Neutrophil (primary cell): ENCODE measurements at regions not wholly inside any gene's neighbourhood (a gene's known extent, or its start where the extent isn't known, plus 50 kb on each side); places are given as distances from the start of the nearest gene placed in this dataset.

Experiments used
- H3K27ac ChIP-seq: fragments of 200-600 bp; sonication (generic); 2 replicates; pipeline ENCODE4 v1.5.1; 2016; ENCODE audit warnings: mild to moderate bottlenecking, moderate library complexity
- H3K27me3 ChIP-seq: fragments of 200-600 bp; sonication (generic); 2 replicates; pipeline ENCODE4 v1.6.0; 2016; ENCODE audit warnings: mild to moderate bottlenecking
- H3K36me3 ChIP-seq: fragments of 200-600 bp; sonication (generic); 2 replicates; pipeline ENCODE4 v1.5.1; 2017
- H3K4me1 ChIP-seq, 2 experiments: fragments of 200-600 bp in 1 of 2; sonication (generic) in 1 of 2; 1 replicate in 1 of 2; 2 replicates in 1 of 2; pipeline versions ENCODE4 v1.5.1 to v1.6.1; 2013 to 2016; ENCODE audit warnings: low read depth in 1 of 2, low read length in 1 of 2, mild to moderate bottlenecking in 1 of 2, moderate library complexity in 1 of 2; ENCODE audit not compliant: control insufficient read depth in 1 of 2, insufficient read depth in 1 of 2
- H3K4me3 ChIP-seq, 2 experiments: fragments of 200-600 bp in 1 of 2; sonication (generic) in 1 of 2; 1 replicate in 1 of 2; 2 replicates in 1 of 2; pipeline ENCODE4 v1.5.1; 2013 to 2016; ENCODE audit warnings: low read depth in 1 of 2, low read length in 1 of 2, mild to moderate bottlenecking in 1 of 2, moderate library complexity in 1 of 2
- H3K9me3 ChIP-seq: fragments of 200-600 bp; sonication (generic); 2 replicates; pipeline ENCODE4 v1.5.1; 2016
- TF ChIP-seq, protein P1 (sequence below): fragments of 200-600 bp; sonication (generic); IDR thresholded peaks from 2 replicates; pipeline ENCODE4 v1.5.1; 2016; ENCODE audit warnings: antibody characterized with exemption

DNA sequence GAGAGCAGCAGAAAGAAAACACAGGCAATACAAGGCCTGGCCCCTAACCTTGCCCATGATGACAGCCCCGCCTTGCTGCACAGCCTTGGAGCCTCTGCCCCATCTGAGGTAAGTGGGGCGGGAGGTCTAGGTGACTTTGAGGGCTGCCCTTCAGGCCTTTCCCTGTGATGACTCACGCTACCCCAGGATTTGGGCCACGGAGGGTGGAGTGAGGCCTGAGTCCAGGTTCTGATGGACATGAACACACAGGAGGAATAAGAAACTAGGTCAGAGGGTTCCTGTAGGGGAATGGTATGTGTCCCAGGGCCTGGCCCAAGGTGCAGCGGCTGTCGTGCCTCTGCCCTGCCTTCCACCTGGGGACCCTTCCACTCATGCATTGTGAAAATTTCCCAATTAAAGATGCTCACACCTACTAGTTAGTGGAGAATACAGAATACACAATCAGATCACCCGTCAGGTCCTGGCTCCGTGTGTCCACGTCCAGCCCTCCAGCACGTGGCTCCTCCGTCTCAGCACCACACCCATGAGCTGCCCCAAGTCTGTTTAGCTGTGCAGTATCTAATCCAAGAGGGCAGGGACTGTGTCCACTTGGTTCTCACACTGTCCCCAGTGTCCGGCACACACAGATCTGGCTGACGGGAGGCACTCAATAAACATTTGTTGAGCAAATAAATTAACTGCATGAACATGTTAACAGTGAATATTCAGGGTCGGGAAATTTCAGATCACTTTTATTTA is 111.0 kb downstream of the CHST1 start:
- Histone ChIP-seq H3K27ac (no peak overlapping the region), H3K9me3 (no peaks in the 10 kb centered on the region), H3K36me3 (no peaks in the 10 kb centered on the region), H3K4me3 (no peak overlapping the region), H3K4me1 (no peaks in the 10 kb centered on the region), H3K27me3 (peaks cover 13% of the 10 kb centered on the region)
- TF ChIP-seq, protein P1, sequence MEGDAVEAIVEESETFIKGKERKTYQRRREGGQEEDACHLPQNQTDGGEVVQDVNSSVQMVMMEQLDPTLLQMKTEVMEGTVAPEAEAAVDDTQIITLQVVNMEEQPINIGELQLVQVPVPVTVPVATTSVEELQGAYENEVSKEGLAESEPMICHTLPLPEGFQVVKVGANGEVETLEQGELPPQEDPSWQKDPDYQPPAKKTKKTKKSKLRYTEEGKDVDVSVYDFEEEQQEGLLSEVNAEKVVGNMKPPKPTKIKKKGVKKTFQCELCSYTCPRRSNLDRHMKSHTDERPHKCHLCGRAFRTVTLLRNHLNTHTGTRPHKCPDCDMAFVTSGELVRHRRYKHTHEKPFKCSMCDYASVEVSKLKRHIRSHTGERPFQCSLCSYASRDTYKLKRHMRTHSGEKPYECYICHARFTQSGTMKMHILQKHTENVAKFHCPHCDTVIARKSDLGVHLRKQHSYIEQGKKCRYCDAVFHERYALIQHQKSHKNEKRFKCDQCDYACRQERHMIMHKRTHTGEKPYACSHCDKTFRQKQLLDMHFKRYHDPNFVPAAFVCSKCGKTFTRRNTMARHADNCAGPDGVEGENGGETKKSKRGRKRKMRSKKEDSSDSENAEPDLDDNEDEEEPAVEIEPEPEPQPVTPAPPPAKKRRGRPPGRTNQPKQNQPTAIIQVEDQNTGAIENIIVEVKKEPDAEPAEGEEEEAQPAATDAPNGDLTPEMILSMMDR = no peak

DNA sequence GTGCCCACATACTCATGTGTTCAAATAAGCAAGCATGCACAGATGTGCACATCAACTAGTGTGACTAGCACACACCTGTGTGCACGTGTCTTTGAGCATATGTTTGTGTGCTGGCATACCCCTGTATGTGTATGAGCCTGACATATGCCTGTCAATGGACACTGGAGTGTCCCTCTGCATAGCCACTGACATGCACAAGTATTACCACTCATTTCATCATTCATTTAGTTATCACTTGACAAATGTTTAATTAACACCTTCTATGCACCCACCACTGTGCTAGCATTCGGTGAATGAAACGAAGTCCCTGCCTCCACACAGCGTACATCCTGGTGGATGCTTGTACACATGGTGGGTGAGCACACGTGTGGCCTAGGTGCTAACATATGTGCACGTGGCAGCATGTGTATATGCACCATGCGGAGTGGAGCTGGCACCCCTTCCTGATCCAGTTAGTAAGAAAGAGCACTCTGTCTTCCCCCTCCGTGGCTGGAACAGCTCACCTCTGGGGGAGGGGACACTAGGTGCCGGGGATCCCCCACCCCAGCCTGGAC is 112.0 kb downstream of the CHST1 start:
- Histone ChIP-seq H3K9me3 (no peaks in the 10 kb centered on the region), H3K27me3 (peaks cover 13% of the 10 kb centered on the region), H3K36me3 (no peaks in the 10 kb centered on the region), H3K4me1 (no peaks in the 10 kb centered on the region), H3K27ac (no peak overlapping the region), H3K4me3 (no peak overlapping the region)
- TF ChIP-seq, protein P1 = no peak

DNA sequence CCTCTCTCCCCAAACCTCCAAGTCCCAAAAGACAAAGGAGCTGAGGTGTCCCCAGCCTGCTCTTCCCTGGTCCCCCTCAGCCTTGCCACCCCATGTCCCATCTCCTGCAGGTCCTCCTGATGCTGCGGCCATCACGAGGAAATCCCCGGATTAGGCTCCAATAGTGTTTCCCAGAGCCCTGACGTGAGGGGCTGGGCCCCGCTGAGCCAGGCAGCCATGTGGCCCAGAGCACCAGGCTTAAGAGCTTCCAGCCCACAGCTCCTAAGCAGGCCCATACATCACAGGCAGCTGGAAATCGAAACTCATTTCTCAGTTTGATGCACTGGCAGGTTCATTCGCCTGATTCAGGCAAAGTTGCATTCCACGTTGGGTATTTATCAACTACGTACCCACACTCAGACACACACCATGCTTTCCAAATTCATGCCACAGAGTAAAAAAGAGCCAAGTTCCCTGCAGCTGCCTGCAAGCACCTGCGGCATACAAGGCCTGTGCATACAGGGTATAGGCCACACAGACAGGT is 114.2 kb downstream of the CHST1 start:
- no peaks in the 10 kb centered on the region for H3K9me3 ChIP-seq
- peaks cover 3% of the 10 kb centered on the region for H3K27me3 ChIP-seq
- TF ChIP-seq, protein P1 = no peak
- no peaks in the 10 kb centered on the region for H3K4me1 ChIP-seq
- no peaks in the 10 kb centered on the region for H3K36me3 ChIP-seq
- no peak overlapping the region for H3K27ac ChIP-seq
- H3K4me3 ChIP-seq = no peak overlapping the region

DNA sequence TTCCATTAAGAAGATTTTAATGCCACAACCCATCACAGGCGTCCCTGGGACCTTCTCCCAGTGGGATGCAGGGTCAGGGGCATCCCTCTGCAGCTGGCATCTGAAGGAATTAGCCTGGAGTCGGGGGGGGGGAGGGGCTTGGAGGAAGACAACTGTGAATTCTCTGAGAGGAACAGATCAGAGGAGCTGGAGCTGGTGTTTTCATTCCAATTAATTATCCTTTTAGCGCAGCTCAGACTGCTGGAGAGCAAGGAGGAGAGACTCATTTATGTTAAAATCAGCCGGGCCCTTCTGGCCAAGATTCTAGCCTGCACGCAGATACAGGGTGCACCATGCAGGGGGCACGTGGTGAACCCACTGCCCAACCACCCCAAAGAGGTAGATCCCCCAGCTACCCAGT is 116.2 kb downstream of the CHST1 start:
- Histone ChIP-seq H3K4me3 (no peak overlapping the region), H3K36me3 (no peaks in the 10 kb centered on the region), H3K27me3 (peaks cover under 1% of the 10 kb centered on the region), H3K27ac (no peak overlapping the region), H3K9me3 (no peaks in the 10 kb centered on the region), H3K4me1 (no peaks in the 10 kb centered on the region)
- TF ChIP-seq, protein P1 = no peak

DNA sequence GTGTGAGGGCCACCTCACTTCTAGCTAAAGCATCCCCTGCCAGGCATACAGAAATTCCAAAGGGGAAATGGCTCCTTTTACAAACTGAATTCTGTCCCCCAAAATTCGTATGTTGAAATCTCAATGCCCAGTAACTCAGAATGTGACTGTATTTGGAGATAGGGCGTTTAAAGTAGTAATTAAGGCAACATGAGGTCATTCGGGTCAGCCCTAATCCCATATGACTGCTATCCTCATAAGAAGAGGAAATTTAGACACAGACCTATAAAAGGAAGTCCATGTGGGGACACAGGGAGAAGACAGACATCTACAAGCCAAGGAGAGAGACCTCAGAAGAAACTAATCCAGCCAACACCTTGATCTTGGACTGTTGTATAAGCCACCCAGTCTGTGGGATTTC is 119.1 kb downstream of the CHST1 start:
- H3K27ac ChIP-seq = no peak overlapping the region
- TF ChIP-seq, protein P1 = no peak

More for the DNA sequence above, 119.1 kb downstream of the CHST1 start:
- no peaks in the 10 kb centered on the region for H3K36me3 ChIP-seq
- peaks cover 27% of the 10 kb centered on the region for H3K27me3 ChIP-seq
- H3K4me1 ChIP-seq = no peaks in the 10 kb centered on the region
- no peak overlapping the region for H3K4me3 ChIP-seq
- H3K9me3 ChIP-seq = no peaks in the 10 kb centered on the region
